GM23338 (cell line): ENCODE measurements at regions not wholly inside any gene's neighbourhood (a gene's known extent, or its start where the extent isn't known, plus 50 kb on each side); places are given as distances from the start of the nearest gene placed in this dataset.
A peak's percentile ranks its signal among the peaks of the same experiment; 100 is the strongest.

ENCODE experiments used
- ATAC-seq: fragments of 200-7000 bp; cut with Tn5 transposase; 3 replicates; pipeline ENCODE4 v1.9.1; 2020
- DNase-seq: peaks from one replicate; pipeline ENCODE4 v3.0.0-alpha.2; 2015; ENCODE audit warnings: low spot score
- H2AFZ ChIP-seq: fragments of 200-600 bp; sonication (generic); 2 replicates; pipeline ENCODE4 v1.8.0; 2016; ENCODE audit warnings: antibody characterized with exemption, mild to moderate bottlenecking, moderate library complexity
- H3F3A ChIP-seq: fragments of 200-600 bp; sonication (generic); replicated peaks from 2 replicates; pipeline ENCODE4 v1.8.0; 2017; ENCODE audit warnings: antibody characterized with exemption, mixed run types, low read depth
- H3K27ac ChIP-seq: fragments of 200-600 bp; sonication (generic); 2 replicates; pipeline ENCODE4 v1.6.1; 2016; ENCODE audit warnings: low read depth
- H3K27me3 ChIP-seq: fragments of 200-600 bp; sonication (generic); 2 replicates; pipeline ENCODE4 v1.8.0; 2016; ENCODE audit warnings: mild to moderate bottlenecking, mixed run types, moderate library complexity; ENCODE audit not compliant: insufficient read depth
- H3K36me3 ChIP-seq: fragments of 200-600 bp; sonication (generic); 2 replicates; pipeline ENCODE4 v1.8.0; 2016; ENCODE audit warnings: mild to moderate bottlenecking; ENCODE audit not compliant: insufficient read depth
- H3K4me1 ChIP-seq: fragments of 200-600 bp; sonication (generic); 2 replicates; pipeline ENCODE4 v1.8.0; 2016; ENCODE audit warnings: mild to moderate bottlenecking, moderate library complexity; ENCODE audit not compliant: insufficient read depth
- H3K4me2 ChIP-seq: fragments of 200-600 bp; sonication (generic); 2 replicates; pipeline ENCODE4 v1.7.1; 2017; ENCODE audit warnings: mixed run types
- H3K4me3 ChIP-seq: fragments of 200-600 bp; sonication (generic); 2 replicates; pipeline ENCODE4 v1.6.1; 2016; ENCODE audit warnings: mixed run types
- H3K79me2 ChIP-seq: fragments of 200-600 bp; sonication (generic); replicated peaks from 2 replicates; pipeline ENCODE4 v1.8.0; 2017; ENCODE audit warnings: mild to moderate bottlenecking; ENCODE audit not compliant: insufficient read depth
- H3K9me2 ChIP-seq: fragments of 200-600 bp; sonication (generic); 2 replicates; pipeline ENCODE4 v1.8.0; 2017; ENCODE audit not compliant: insufficient read depth
- H4K20me1 ChIP-seq: fragments of 200-600 bp; sonication (generic); replicated peaks from 2 replicates; pipeline ENCODE4 v1.8.0; 2017; ENCODE audit warnings: mild to moderate bottlenecking; ENCODE audit not compliant: insufficient read depth
- H3K27ac Mint-ChIP-seq: 2 replicates; pipeline ENCODE4 v1.8.0; 2020; ENCODE audit warnings: inconsistent platforms, mild to moderate bottlenecking, moderate library complexity, mixed read lengths
- H3K27me3 Mint-ChIP-seq: 3 replicates; pipeline ENCODE4 v1.8.0; 2022; ENCODE audit warnings: low read depth, mild to moderate bottlenecking, moderate library complexity, mixed read lengths, inconsistent platforms; ENCODE audit not compliant: insufficient read depth, poor library complexity
- H3K36me3 Mint-ChIP-seq: 3 replicates; pipeline ENCODE4 v1.8.0; 2021; ENCODE audit warnings: low read depth, mild to moderate bottlenecking, inconsistent platforms, moderate library complexity, mixed read lengths
- H3K4me1 Mint-ChIP-seq: 3 replicates; pipeline ENCODE4 v1.8.0; 2020; ENCODE audit warnings: mild to moderate bottlenecking, inconsistent platforms, mixed read lengths
- H3K4me3 Mint-ChIP-seq: 3 replicates; pipeline ENCODE4 v1.8.0; 2021; ENCODE audit warnings: moderate library complexity, mild to moderate bottlenecking, inconsistent platforms, mixed read lengths
- H3K9me3 Mint-ChIP-seq: 3 replicates; pipeline ENCODE4 v1.8.0; 2020; ENCODE audit warnings: moderate library complexity, mild to moderate bottlenecking, inconsistent platforms, mixed read lengths
- CTCF ChIP-seq, 2 experiments: fragments of 200-600 bp in 1 of 2; sonication (generic) in 1 of 2; conservative IDR thresholded peaks; 2 replicates each; pipeline versions ENCODE4 v1.5.1 to v1.6.1; 2016 to 2017; ENCODE audit warnings: antibody characterized with exemption in 2 of 2, low read depth in 2 of 2, mild to moderate bottlenecking in 2 of 2, moderate library complexity in 1 of 2
- ZNF462 ChIP-seq: fragments of 250-450 bp; sonication (Bioruptor Pico); IDR thresholded peaks from 2 replicates; pipeline ENCODE4 v1.5.0; 2020; ENCODE audit warnings: mild to moderate bottlenecking, moderate library complexity
- TF ChIP-seq, protein P1 (sequence below): IDR thresholded peaks from 2 replicates; pipeline ENCODE4 v1.6.1; 2016; ENCODE audit warnings: antibody characterized with exemption
- TF ChIP-seq, protein P2 (sequence below): IDR thresholded peaks from one replicate; pipeline ENCODE4 v1.6.1; 2018; ENCODE audit warnings: antibody characterized with exemption; ENCODE audit not compliant: unreplicated experiment

GRCh38 chr11:27184458-27185312, 144.1 kb downstream of the BBOX1 start (continued):
- no peak for TF ChIP-seq ZNF462
- TF ChIP-seq, protein P1, sequence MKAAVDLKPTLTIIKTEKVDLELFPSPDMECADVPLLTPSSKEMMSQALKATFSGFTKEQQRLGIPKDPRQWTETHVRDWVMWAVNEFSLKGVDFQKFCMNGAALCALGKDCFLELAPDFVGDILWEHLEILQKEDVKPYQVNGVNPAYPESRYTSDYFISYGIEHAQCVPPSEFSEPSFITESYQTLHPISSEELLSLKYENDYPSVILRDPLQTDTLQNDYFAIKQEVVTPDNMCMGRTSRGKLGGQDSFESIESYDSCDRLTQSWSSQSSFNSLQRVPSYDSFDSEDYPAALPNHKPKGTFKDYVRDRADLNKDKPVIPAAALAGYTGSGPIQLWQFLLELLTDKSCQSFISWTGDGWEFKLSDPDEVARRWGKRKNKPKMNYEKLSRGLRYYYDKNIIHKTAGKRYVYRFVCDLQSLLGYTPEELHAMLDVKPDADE, result no peak

- Histone ChIP-seq H3F3A (no peaks in the 10 kb centered on the region), H3K27ac (no peak overlapping the region), H3K4me3 (no peak overlapping the region), H3K4me2 (no peak overlapping the region), H4K20me1 (no peaks in the 10 kb centered on the region), H2AFZ (no peak overlapping the region), H3K4me1 (peaks cover 5% of the 10 kb centered on the region), H3K36me3 (no peaks in the 10 kb centered on the region), H3K9me2 (no peaks in the 10 kb centered on the region), H3K27me3 (no peaks in the 10 kb centered on the region), H3K79me2 (no peaks in the 10 kb centered on the region)
- Mint-ChIP-seq H3K4me3 (no peak overlapping the region), H3K9me3 (no peaks in the 10 kb centered on the region; the same call in 2 of the 3 replicates), H3K4me1 (peaks cover 11% of the 10 kb centered on the region), H3K27ac (no peak overlapping the region), H3K36me3 (no peaks in the 10 kb centered on the region), H3K27me3 (no peaks in the 10 kb centered on the region)
- DNase-seq, result peak; percentile 82
- peak; percentile 53 for ATAC-seq
- TF ChIP-seq, protein P2, sequence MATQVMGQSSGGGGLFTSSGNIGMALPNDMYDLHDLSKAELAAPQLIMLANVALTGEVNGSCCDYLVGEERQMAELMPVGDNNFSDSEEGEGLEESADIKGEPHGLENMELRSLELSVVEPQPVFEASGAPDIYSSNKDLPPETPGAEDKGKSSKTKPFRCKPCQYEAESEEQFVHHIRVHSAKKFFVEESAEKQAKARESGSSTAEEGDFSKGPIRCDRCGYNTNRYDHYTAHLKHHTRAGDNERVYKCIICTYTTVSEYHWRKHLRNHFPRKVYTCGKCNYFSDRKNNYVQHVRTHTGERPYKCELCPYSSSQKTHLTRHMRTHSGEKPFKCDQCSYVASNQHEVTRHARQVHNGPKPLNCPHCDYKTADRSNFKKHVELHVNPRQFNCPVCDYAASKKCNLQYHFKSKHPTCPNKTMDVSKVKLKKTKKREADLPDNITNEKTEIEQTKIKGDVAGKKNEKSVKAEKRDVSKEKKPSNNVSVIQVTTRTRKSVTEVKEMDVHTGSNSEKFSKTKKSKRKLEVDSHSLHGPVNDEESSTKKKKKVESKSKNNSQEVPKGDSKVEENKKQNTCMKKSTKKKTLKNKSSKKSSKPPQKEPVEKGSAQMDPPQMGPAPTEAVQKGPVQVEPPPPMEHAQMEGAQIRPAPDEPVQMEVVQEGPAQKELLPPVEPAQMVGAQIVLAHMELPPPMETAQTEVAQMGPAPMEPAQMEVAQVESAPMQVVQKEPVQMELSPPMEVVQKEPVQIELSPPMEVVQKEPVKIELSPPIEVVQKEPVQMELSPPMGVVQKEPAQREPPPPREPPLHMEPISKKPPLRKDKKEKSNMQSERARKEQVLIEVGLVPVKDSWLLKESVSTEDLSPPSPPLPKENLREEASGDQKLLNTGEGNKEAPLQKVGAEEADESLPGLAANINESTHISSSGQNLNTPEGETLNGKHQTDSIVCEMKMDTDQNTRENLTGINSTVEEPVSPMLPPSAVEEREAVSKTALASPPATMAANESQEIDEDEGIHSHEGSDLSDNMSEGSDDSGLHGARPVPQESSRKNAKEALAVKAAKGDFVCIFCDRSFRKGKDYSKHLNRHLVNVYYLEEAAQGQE, result no peak
- peak; percentile 80 to 87 for TF ChIP-seq CTCF (conservative IDR thresholded peaks at IDR 0.05; ENCODE audit: low read depth in 2 of 2)
These were observed 143.2 kb downstream of the BBOX1 start for GRCh38 chr11:27183672-27184457.
